ENCODE measurements at regions not wholly inside any gene's neighbourhood (a gene's known extent, or its start where the extent isn't known, plus 50 kb on each side); places are given as distances from the start of the nearest gene placed in this dataset.

- no peak overlapping the region for H3K4me3 ChIP-seq (ENCODE audit: low read depth, low read length)
- TF ChIP-seq, protein P1, sequence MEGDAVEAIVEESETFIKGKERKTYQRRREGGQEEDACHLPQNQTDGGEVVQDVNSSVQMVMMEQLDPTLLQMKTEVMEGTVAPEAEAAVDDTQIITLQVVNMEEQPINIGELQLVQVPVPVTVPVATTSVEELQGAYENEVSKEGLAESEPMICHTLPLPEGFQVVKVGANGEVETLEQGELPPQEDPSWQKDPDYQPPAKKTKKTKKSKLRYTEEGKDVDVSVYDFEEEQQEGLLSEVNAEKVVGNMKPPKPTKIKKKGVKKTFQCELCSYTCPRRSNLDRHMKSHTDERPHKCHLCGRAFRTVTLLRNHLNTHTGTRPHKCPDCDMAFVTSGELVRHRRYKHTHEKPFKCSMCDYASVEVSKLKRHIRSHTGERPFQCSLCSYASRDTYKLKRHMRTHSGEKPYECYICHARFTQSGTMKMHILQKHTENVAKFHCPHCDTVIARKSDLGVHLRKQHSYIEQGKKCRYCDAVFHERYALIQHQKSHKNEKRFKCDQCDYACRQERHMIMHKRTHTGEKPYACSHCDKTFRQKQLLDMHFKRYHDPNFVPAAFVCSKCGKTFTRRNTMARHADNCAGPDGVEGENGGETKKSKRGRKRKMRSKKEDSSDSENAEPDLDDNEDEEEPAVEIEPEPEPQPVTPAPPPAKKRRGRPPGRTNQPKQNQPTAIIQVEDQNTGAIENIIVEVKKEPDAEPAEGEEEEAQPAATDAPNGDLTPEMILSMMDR (IDR thresholded peaks at IDR 0.05; ENCODE audit: low read depth, low read length): no peak
- no peak for DNase-seq (ENCODE audit: low read depth, low spot score)
- in situ Hi-C loops (cut with HindIII; ENCODE audit: low sequenced_read_pairs): no loop called here
Measured at GRCh38 chr3:173267716-173268115, 126.7 kb upstream of the SPATA16 start.

- in situ Hi-C loops (cut with HindIII; ENCODE audit: low sequenced_read_pairs): no loop called here
- DNase-seq (ENCODE audit: low read depth, low spot score): no peak
- no peak overlapping the region for H3K4me3 ChIP-seq (ENCODE audit: low read depth, low read length)
- TF ChIP-seq, protein P1 (IDR thresholded peaks at IDR 0.05; ENCODE audit: low read depth, low read length): no peak
Measured at GRCh38 chr3:173266441-173266840, 125.4 kb upstream of the SPATA16 start.

- no peak for DNase-seq (ENCODE audit: low read depth, low spot score)
- in situ Hi-C loops (cut with HindIII; ENCODE audit: low sequenced_read_pairs): no loop called here
- no peak overlapping the region for H3K4me3 ChIP-seq (ENCODE audit: low read depth, low read length)
- TF ChIP-seq, protein P1 (IDR thresholded peaks at IDR 0.05; ENCODE audit: low read depth, low read length): no peak
Measured at GRCh38 chr3:173258697-173259096, 117.7 kb upstream of the SPATA16 start.

GRCh38 chr3:173257797-173258196 lies 116.8 kb upstream of the SPATA16 start:
- TF ChIP-seq, protein P1 (IDR thresholded peaks at IDR 0.05; ENCODE audit: low read depth, low read length): no peak
- no peak overlapping the region for H3K4me3 ChIP-seq (ENCODE audit: low read depth, low read length)
- in situ Hi-C loops (cut with HindIII; ENCODE audit: low sequenced_read_pairs): no loop called here
- DNase-seq (ENCODE audit: low read depth, low spot score): no peak

GRCh38 chr3:173255555-173255954 lies 114.5 kb upstream of the SPATA16 start:
- no peak overlapping the region for H3K4me3 ChIP-seq (ENCODE audit: low read depth, low read length)
- in situ Hi-C loops (cut with HindIII; ENCODE audit: low sequenced_read_pairs): no loop called here
- TF ChIP-seq, protein P1 (IDR thresholded peaks at IDR 0.05; ENCODE audit: low read depth, low read length): no peak
- no peak for DNase-seq (ENCODE audit: low read depth, low spot score)

DNA sequence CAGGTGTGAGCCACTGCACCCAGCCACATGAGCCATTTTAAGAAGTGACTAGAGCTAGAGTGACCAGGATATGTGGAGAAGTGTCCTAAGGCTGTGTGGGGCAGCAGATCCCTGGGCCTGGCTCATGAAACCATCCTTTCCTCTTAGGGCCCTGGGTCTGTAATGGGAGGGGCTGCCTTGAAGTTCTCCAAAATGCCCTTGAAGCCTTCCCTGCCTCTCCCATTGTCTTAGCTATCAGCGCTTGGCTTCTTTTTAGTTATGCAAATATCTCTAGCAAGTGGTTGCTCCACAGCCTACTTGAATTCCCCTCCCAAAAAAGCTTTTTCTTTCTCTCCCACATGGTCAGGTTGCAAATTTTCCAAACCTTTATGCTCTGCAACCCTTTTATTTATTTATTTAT lies 112.4 kb upstream of the SPATA16 start:
- TF ChIP-seq, protein P1 (IDR thresholded peaks at IDR 0.05; ENCODE audit: low read depth, low read length): no peak
- in situ Hi-C loops (cut with HindIII; ENCODE audit: low sequenced_read_pairs): no loop called here
- H3K4me3 ChIP-seq (ENCODE audit: low read depth, low read length): no peak overlapping the region
- DNase-seq (ENCODE audit: low read depth, low spot score): no peak

DNA sequence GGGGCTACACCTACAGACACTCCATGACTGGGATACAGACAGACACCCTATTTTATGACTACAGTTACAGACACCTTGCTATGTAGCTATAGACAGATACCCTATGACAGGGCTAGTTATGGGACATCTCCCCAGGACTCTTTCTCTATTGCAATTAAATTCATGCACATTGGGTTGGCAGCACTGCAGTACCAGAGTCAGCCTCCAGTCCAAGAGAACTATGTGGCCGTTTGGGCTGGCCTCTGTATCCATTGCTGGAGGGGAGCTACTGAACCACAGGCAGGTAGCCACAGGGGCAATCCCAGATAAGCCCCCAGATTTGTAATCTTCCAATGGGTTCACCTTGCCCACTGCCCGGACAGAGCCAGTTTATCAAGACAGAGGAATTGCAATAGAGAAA lies 108.4 kb upstream of the SPATA16 start:
- no peak overlapping the region for H3K4me3 ChIP-seq (ENCODE audit: low read depth, low read length)
- in situ Hi-C loops (cut with HindIII; ENCODE audit: low sequenced_read_pairs): no loop called here
- TF ChIP-seq, protein P1 (IDR thresholded peaks at IDR 0.05; ENCODE audit: low read depth, low read length): no peak
- DNase-seq (ENCODE audit: low read depth, low spot score): no peak

Measured in astrocyte of the spinal cord (primary cell).